ENCODE measurements at regions not wholly inside any gene's neighbourhood (a gene's known extent, or its start where the extent isn't known, plus 50 kb on each side); places are given as distances from the start of the nearest gene placed in this dataset.

DNA sequence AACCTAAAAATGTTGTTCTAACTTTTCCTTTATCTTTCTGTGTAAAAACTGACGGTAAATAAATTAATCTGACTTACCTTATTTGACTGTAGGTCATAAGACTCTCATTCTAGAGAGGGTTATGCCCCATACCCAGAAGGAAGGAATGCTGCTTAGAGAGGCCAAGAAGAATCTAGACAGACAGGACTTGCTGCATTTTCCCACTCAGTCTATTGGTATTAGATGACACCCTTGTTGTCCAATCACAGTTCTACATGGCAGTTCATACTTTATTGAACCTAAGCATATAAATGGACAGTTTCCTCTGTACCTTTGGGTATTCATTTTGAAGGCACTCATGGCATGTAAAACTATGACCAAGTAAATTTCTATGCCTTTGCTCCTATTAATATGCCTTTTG is 359.6 kb upstream of the ID4 start:
- ATAC-seq (no peak), DNase-seq (no peak), FAIRE-seq (no peak)
- intact Hi-C loops (cut with DNase I): no loop called here
- WGBS, 2 donors: 62 to 73% methylated on average over 1 of the region's 1 CpG
- Histone ChIP-seq H3K9me3 (no peaks in the 10 kb centered on the region), H3K4me1 (no peaks in the 10 kb centered on the region), H3K36me3 (no peaks in the 10 kb centered on the region), H3K27ac (no peak overlapping the region), H3K4me3 (no peak overlapping the region), H3K27me3 (no peaks in the 10 kb centered on the region)
- no peak for TF ChIP-seq CTCF (IDR thresholded peaks at IDR 0.05)

DNA sequence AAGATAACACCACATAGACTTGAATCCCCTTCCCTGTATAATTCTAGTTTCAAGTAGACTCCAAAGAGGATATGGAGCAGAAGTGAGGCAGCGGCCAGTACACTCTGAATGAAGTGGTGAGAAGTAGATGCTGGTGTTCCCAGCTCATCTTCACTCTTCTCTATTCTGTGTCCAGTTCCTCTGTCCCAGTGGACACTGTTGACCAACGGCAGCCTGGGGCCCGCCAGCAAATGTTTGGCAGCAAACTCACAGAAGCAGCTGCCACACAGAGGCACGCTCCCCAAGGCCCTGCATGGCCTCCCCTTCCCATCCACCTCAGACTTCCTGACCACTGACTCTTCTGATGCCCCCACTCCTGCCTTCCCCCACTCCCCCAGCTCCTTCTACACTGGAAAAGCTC is 358.9 kb upstream of the ID4 start:
- DNase-seq: no peak
- 61 to 74% methylated on average over 3 to 4 of the region's 4 CpGs for WGBS, 2 donors
- Histone ChIP-seq H3K36me3 (no peaks in the 10 kb centered on the region), H3K4me3 (no peak overlapping the region), H3K4me1 (no peaks in the 10 kb centered on the region), H3K27ac (no peak overlapping the region), H3K27me3 (no peaks in the 10 kb centered on the region), H3K9me3 (no peaks in the 10 kb centered on the region)
- no peak for TF ChIP-seq CTCF (IDR thresholded peaks at IDR 0.05)
- no peak for ATAC-seq
- no peak for FAIRE-seq
- intact Hi-C loops (cut with DNase I): no loop called here

DNA sequence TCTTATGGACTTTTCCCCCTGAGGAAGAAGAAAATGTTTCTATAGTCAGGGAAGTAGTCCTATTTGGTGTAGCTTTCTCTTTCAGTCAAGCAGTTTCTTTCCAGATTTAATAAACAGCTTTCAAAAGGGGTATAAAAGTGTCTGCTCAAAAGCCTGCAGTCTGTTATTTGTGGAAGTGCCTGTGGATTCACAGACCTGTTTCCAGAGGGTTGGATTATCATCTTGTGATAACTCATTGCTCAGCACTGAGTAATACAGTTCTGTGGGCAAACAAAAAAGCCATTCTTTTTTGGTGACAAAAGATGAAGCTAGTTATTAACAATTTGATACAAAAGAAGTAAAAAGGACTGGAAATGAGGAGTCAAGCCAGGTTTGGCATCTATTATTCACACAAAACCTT is 358.2 kb upstream of the ID4 start:
- Histone ChIP-seq H3K9me3 (no peaks in the 10 kb centered on the region), H3K36me3 (no peaks in the 10 kb centered on the region), H3K4me3 (no peak overlapping the region), H3K27ac (no peak overlapping the region), H3K4me1 (no peaks in the 10 kb centered on the region), H3K27me3 (no peaks in the 10 kb centered on the region)
- intact Hi-C loops (cut with DNase I): no loop called here
- DNase-seq: no peak
- FAIRE-seq: no peak
- no peak for TF ChIP-seq CTCF (IDR thresholded peaks at IDR 0.05)
- ATAC-seq: peak in 2 of 4 donors; percentile 26 to 38

- Histone ChIP-seq H3K27me3 (no peaks in the 10 kb centered on the region), H3K9me3 (no peaks in the 10 kb centered on the region), H3K4me1 (no peaks in the 10 kb centered on the region), H3K27ac (no peak overlapping the region), H3K36me3 (no peaks in the 10 kb centered on the region), H3K4me3 (no peak overlapping the region)
- ATAC-seq (no peak), DNase-seq (no peak), FAIRE-seq (no peak)
- intact Hi-C loops (cut with DNase I): no loop called here
- TF ChIP-seq CTCF (IDR thresholded peaks at IDR 0.05): no peak
These were observed 357.6 kb upstream of the ID4 start for GRCh38 chr6:19479551-19479950.

DNA sequence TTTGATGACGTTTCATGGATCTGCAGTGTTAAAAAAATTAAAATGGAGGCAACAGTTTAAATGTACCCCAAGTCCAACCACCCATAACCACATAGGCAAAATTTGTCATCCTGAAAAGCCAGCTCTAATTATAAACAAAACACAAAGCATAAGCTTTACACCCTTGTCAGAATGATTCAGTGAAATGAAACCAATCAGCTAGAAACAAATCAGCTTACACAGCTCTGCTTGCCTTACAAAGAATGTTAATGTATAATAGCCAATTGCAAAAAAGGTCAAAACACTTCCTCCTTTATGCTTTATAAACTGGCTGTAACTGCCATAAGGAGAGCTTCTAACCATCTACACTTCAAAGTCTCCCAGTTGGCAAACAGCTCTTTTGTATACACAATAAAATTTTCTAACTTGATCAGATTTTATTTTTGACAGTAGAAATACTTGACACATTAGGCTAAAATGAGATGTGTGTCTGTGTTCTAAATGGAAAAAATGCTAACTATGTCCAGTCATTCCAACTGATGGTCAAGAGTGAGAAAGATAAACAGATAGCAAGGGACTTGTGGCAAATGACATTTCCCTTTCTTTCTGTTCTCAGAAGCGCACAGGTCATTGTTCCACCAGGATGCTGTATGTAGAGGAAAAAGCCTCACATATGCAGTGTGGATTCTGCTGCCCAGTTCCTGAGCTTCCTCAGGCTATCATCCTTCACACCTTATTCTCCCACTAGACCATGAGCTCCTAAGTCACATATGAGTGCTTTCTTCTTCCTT is 344.3 kb upstream of the ID4 start:
- no peak for FAIRE-seq
- WGBS, 2 donors: 47 to 58% methylated on average over 2 of the region's 2 CpGs
- H3K4me3 ChIP-seq: no peak overlapping the region
- H3K36me3 ChIP-seq: no peaks in the 10 kb centered on the region
- peak in 3 of 4 donors; percentile 16 to 74 (median 34) for ATAC-seq
- no peaks in the 10 kb centered on the region for H3K4me1 ChIP-seq
- H3K9me3 ChIP-seq: no peaks in the 10 kb centered on the region
- H3K27me3 ChIP-seq: no peaks in the 10 kb centered on the region
- no peak for TF ChIP-seq CTCF (IDR thresholded peaks at IDR 0.05)
- intact Hi-C loops (cut with DNase I): no loop called here
- no peak overlapping the region for H3K27ac ChIP-seq
- no peak for DNase-seq
